ENCODE measurements at regions not wholly inside any gene's neighbourhood (a gene's known extent, or its start where the extent isn't known, plus 50 kb on each side); places are given as distances from the start of the nearest gene placed in this dataset.

- no peaks in the 10 kb centered on the region for H3K4me1 ChIP-seq (ENCODE audit: control insufficient read depth, extremely low read depth, insufficient read depth, low read length)
- H3K36me3 ChIP-seq (ENCODE audit: control insufficient read depth in 2 of 2, extremely low read depth in 1 of 2, insufficient read depth in 2 of 2, low read length in 2 of 2) = no peaks in the 10 kb centered on the region
- no TSS peak for BruUV-seq (replicated peaks)
- no peak overlapping the region for H2AFZ ChIP-seq (ENCODE audit: low read depth, low read length)
- FAIRE-seq (no peak), DNase-seq (ENCODE audit: low read depth, low spot score) (no peak)
- no peak overlapping the region for H3K9ac ChIP-seq (replicated peaks; ENCODE audit: extremely low read depth, insufficient read depth, low read length)
- H3K27me3 ChIP-seq (ENCODE audit: control insufficient read depth in 2 of 2, insufficient read depth in 2 of 2, low read length in 2 of 2) = no peaks in the 10 kb centered on the region
- no peak overlapping the region for H3K4me2 ChIP-seq (ENCODE audit: insufficient read depth, low read length)
- no peaks in the 10 kb centered on the region for H3K9me1 ChIP-seq (replicated peaks; ENCODE audit: control insufficient read depth, extremely low read depth, insufficient read depth, low read length)
- no peaks in the 10 kb centered on the region for H4K20me1 ChIP-seq (replicated peaks; ENCODE audit: control insufficient read depth, extremely low read depth, insufficient read depth, low read length)
- intact Hi-C loops (cut with micrococcal nuclease) = no loop called here
- H3K27ac ChIP-seq (ENCODE audit: insufficient read depth, low read depth, low read length) = no peak overlapping the region
- dilution Hi-C loops (cut with MboI; ENCODE audit: extremely low pct_ligation_motif_present, low sequenced_read_pairs) = no loop called here
- TF ChIP-seq POLR2A (IDR thresholded peaks at IDR 0.05; ENCODE audit: low read depth, low read length) (no peak), CTCF (IDR thresholded peaks at IDR 0.05; ENCODE audit: extremely low read depth in 1 of 2, insufficient read depth in 1 of 2, low read depth in 1 of 2, low read length in 2 of 2) (no peak), MYC (IDR thresholded peaks at IDR 0.05; ENCODE audit: low read depth, low read length) (no peak), FOS (IDR thresholded peaks at IDR 0.05; ENCODE audit: borderline replicate concordance, insufficient read depth, low read length) (no peak), GATA2 (IDR thresholded peaks at IDR 0.05; ENCODE audit: insufficient read depth, insufficient read length, low read depth, low read length) (no peak), MAX (IDR thresholded peaks at IDR 0.05; ENCODE audit: insufficient read depth, insufficient read length) (no peak), EZH2 (IDR thresholded peaks at IDR 0.05; ENCODE audit: borderline replicate concordance, low read depth, low read length, severe bottlenecking) (no peak)
- ChIA-PET CTCF (no interaction called here), POLR2A (no interaction called here)
- peaks cover 4% of the 10 kb centered on the region for H3K9me3 ChIP-seq (replicated peaks; ENCODE audit: control insufficient read depth, insufficient read depth, low read length)
- H3K4me3 ChIP-seq (replicated peaks in 1 of 3; ENCODE audit: insufficient read depth in 1 of 3, low read depth in 1 of 3, low read length in 3 of 3) = no peak overlapping the region
- no peaks in the 10 kb centered on the region for H3K79me2 ChIP-seq (ENCODE audit: control insufficient read depth, insufficient read depth, low read length)
These were observed 652.1 kb upstream of the AADAT start for GRCh38 chr4:170741856-170742255.

GRCh38 chr4:170736710-170737109, 647.0 kb upstream of the AADAT start:
- POLR2A ChIA-PET = no interaction called here
- CTCF ChIA-PET = no interaction called here
- no peak for FAIRE-seq

More at GRCh38 chr4:170736710-170737109, 647.0 kb upstream of the AADAT start:
- H3K36me3 ChIP-seq (ENCODE audit: control insufficient read depth in 2 of 2, extremely low read depth in 1 of 2, insufficient read depth in 2 of 2, low read length in 2 of 2) = no peaks in the 10 kb centered on the region
- H3K4me3 ChIP-seq (replicated peaks in 1 of 3; ENCODE audit: insufficient read depth in 1 of 3, low read depth in 1 of 3, low read length in 3 of 3) = no peak overlapping the region
- H4K20me1 ChIP-seq (replicated peaks; ENCODE audit: control insufficient read depth, extremely low read depth, insufficient read depth, low read length) = no peaks in the 10 kb centered on the region
- no peak overlapping the region for H3K4me2 ChIP-seq (ENCODE audit: insufficient read depth, low read length)
- H3K9ac ChIP-seq (replicated peaks; ENCODE audit: extremely low read depth, insufficient read depth, low read length) = no peak overlapping the region
- dilution Hi-C loops (cut with MboI; ENCODE audit: extremely low pct_ligation_motif_present, low sequenced_read_pairs) (no loop called here), intact Hi-C loops (cut with micrococcal nuclease) (no loop called here)
- H3K79me2 ChIP-seq (ENCODE audit: control insufficient read depth, insufficient read depth, low read length) = no peaks in the 10 kb centered on the region
- no peaks in the 10 kb centered on the region for H3K9me1 ChIP-seq (replicated peaks; ENCODE audit: control insufficient read depth, extremely low read depth, insufficient read depth, low read length)
- H2AFZ ChIP-seq (ENCODE audit: low read depth, low read length) = no peak overlapping the region
- no peak for DNase-seq (ENCODE audit: low read depth, low spot score)
- H3K27ac ChIP-seq (ENCODE audit: insufficient read depth, low read depth, low read length) = no peak overlapping the region
- no peaks in the 10 kb centered on the region for H3K4me1 ChIP-seq (ENCODE audit: control insufficient read depth, extremely low read depth, insufficient read depth, low read length)
- no peaks in the 10 kb centered on the region for H3K27me3 ChIP-seq (ENCODE audit: control insufficient read depth in 2 of 2, insufficient read depth in 2 of 2, low read length in 2 of 2)
- TF ChIP-seq POLR2A (IDR thresholded peaks at IDR 0.05; ENCODE audit: low read depth, low read length) (no peak), EZH2 (IDR thresholded peaks at IDR 0.05; ENCODE audit: borderline replicate concordance, low read depth, low read length, severe bottlenecking) (no peak), CTCF (IDR thresholded peaks at IDR 0.05; ENCODE audit: extremely low read depth in 1 of 2, insufficient read depth in 1 of 2, low read depth in 1 of 2, low read length in 2 of 2) (no peak), POLR2AphosphoS5 (IDR thresholded peaks at IDR 0.05; ENCODE audit: insufficient read depth, low read depth, low read length) (no peak), FOS (IDR thresholded peaks at IDR 0.05; ENCODE audit: borderline replicate concordance, insufficient read depth, low read length) (no peak), JUN (IDR thresholded peaks at IDR 0.05; ENCODE audit: borderline replicate concordance, insufficient read depth, insufficient read length, low read depth) (no peak), GATA2 (IDR thresholded peaks at IDR 0.05; ENCODE audit: insufficient read depth, insufficient read length, low read depth, low read length) (no peak), MAX (IDR thresholded peaks at IDR 0.05; ENCODE audit: insufficient read depth, insufficient read length) (no peak), MYC (IDR thresholded peaks at IDR 0.05; ENCODE audit: low read depth, low read length) (no peak)
- H3K9me3 ChIP-seq (replicated peaks; ENCODE audit: control insufficient read depth, insufficient read depth, low read length) = peaks cover under 1% of the 10 kb centered on the region
- BruUV-seq (replicated peaks) = no TSS peak
